ENCODE measurements at regions not wholly inside any gene's neighbourhood (a gene's known extent, or its start where the extent isn't known, plus 50 kb on each side); places are given as distances from the start of the nearest gene placed in this dataset.
A peak's percentile ranks its signal among the peaks of the same experiment; 100 is the strongest.

- TF ChIP-seq ZNF331 (CRISPR knock-in tag; IDR thresholded peaks at IDR 0.05; ENCODE audit: low read depth) (no peak), STAT1 (IDR thresholded peaks at IDR 0.05; ENCODE audit: unreplicated experiment) (no peak), EZH2 (IDR thresholded peaks at IDR 0.05; ENCODE audit: low read depth, unreplicated experiment) (no peak), CREB1 (CRISPR knock-in tag; IDR thresholded peaks at IDR 0.05; ENCODE audit: low read depth) (no peak), ZNF114 (CRISPR knock-in tag; IDR thresholded peaks at IDR 0.05) (no peak), REST (IDR thresholded peaks at IDR 0.05; ENCODE audit: unreplicated experiment) (no peak), JUNB (IDR thresholded peaks at IDR 0.05; ENCODE audit: unreplicated experiment) (no peak)
These were observed 223.1 kb upstream of the PDE10A start (continued) for GRCh38 chr6:165886169-165886568.

- ATAC-seq (peak; percentile 99), DNase-seq (ENCODE audit: low spot score) (peak; percentile 94)
- H3K9me2 ChIP-seq (ENCODE audit: insufficient read depth) = no peaks in the 10 kb centered on the region
- TF ChIP-seq, protein P1, sequence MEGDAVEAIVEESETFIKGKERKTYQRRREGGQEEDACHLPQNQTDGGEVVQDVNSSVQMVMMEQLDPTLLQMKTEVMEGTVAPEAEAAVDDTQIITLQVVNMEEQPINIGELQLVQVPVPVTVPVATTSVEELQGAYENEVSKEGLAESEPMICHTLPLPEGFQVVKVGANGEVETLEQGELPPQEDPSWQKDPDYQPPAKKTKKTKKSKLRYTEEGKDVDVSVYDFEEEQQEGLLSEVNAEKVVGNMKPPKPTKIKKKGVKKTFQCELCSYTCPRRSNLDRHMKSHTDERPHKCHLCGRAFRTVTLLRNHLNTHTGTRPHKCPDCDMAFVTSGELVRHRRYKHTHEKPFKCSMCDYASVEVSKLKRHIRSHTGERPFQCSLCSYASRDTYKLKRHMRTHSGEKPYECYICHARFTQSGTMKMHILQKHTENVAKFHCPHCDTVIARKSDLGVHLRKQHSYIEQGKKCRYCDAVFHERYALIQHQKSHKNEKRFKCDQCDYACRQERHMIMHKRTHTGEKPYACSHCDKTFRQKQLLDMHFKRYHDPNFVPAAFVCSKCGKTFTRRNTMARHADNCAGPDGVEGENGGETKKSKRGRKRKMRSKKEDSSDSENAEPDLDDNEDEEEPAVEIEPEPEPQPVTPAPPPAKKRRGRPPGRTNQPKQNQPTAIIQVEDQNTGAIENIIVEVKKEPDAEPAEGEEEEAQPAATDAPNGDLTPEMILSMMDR (conservative IDR thresholded peaks at IDR 0.05; ENCODE audit: low read depth in 2 of 2) = peak; percentile 92 to 97
- no peak for TF ChIP-seq EZH2phosphoT487 (IDR thresholded peaks at IDR 0.05; ENCODE audit: unreplicated experiment)
- H3K4me1 Mint-ChIP-seq = peaks cover 6% of the 10 kb centered on the region
- H3K4me1 ChIP-seq (ENCODE audit: insufficient read depth) = no peaks in the 10 kb centered on the region
- H3K36me3 Mint-ChIP-seq (ENCODE audit: low read depth) = 0 out of 3 replicates have a peak, but pooled peaks cover 3% of the 10 kb centered on the region
- peaks cover 20% of the 10 kb centered on the region for H3K9me3 Mint-ChIP-seq
- H2AFZ ChIP-seq = peak overlapping the region; percentile 80
- H3K27ac ChIP-seq (ENCODE audit: low read depth) = no peak overlapping the region
- no peak overlapping the region for H3K4me3 Mint-ChIP-seq
- H3K79me2 ChIP-seq (replicated peaks; ENCODE audit: insufficient read depth) = no peaks in the 10 kb centered on the region
- H3K27me3 ChIP-seq (ENCODE audit: insufficient read depth) = no peaks in the 10 kb centered on the region
- H3K4me2 ChIP-seq = no peak overlapping the region
- H3K27ac Mint-ChIP-seq = no peak overlapping the region
- no peaks in the 10 kb centered on the region for H3K36me3 ChIP-seq (ENCODE audit: insufficient read depth)
- H3K27me3 Mint-ChIP-seq (ENCODE audit: insufficient read depth, low read depth, poor library complexity) = peaks cover 7% of the 10 kb centered on the region
- H3F3A ChIP-seq (replicated peaks; ENCODE audit: low read depth) = no peaks in the 10 kb centered on the region
- no peak overlapping the region for H3K4me3 ChIP-seq
- no peaks in the 10 kb centered on the region for H4K20me1 ChIP-seq (replicated peaks; ENCODE audit: insufficient read depth)
These were observed 222.0 kb upstream of the PDE10A start for GRCh38 chr6:165884813-165885765.

All from GM23338 (cell line).